Gastroesophageal sphincter (tissue), 3 donors: ENCODE measurements at regions not wholly inside any gene's neighbourhood (a gene's known extent, or its start where the extent isn't known, plus 50 kb on each side); places are given as distances from the start of the nearest gene placed in this dataset.

Experiments used
- POLR2A ChIP-seq, 2 donors: fragments of 450-650 bp; IDR thresholded peaks; one replicate each; pipeline ENCODE4 v1.6.1; 2017; ENCODE audit warnings: antibody characterized with exemption in 2 of 2, mild to moderate bottlenecking in 2 of 2, moderate library complexity in 1 of 2
- TF ChIP-seq, protein P1 (sequence below), 4 experiments: fragments of 200-600 bp in 2 of 4; fragments of 450-650 bp in 2 of 4; sonication (generic) in 1 of 4; IDR thresholded peaks; one replicate each; pipeline ENCODE4 v1.5.1; 2017 to 2019; ENCODE audit warnings: antibody characterized with exemption in 4 of 4, mild to moderate bottlenecking in 2 of 4, moderate library complexity in 2 of 4

DNA sequence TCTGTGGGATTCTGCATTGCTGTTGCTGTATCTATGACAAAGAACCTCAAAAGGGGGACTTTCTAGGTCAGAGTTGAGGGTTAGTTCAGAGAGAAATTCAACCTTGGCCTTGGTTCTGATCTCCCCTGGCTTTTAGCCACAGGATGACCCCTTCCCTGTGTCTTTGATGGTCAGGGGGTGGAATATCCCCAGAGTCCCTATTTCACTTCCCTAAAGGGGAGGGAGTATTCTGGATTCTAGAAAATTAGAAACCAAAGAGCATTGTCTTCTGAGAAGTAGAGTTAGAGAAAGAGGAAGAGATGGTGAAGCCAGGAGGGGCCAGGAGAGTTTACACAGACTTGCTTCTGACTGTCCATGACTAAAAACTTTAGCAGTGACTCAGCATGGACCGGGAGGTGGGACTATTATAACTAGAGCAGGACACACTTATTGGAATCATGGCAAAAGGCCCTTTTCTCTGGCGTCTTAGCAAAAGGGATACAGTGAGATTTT is 56.2 kb upstream of the LPAR1 start:
- TF ChIP-seq, protein P1, sequence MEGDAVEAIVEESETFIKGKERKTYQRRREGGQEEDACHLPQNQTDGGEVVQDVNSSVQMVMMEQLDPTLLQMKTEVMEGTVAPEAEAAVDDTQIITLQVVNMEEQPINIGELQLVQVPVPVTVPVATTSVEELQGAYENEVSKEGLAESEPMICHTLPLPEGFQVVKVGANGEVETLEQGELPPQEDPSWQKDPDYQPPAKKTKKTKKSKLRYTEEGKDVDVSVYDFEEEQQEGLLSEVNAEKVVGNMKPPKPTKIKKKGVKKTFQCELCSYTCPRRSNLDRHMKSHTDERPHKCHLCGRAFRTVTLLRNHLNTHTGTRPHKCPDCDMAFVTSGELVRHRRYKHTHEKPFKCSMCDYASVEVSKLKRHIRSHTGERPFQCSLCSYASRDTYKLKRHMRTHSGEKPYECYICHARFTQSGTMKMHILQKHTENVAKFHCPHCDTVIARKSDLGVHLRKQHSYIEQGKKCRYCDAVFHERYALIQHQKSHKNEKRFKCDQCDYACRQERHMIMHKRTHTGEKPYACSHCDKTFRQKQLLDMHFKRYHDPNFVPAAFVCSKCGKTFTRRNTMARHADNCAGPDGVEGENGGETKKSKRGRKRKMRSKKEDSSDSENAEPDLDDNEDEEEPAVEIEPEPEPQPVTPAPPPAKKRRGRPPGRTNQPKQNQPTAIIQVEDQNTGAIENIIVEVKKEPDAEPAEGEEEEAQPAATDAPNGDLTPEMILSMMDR (IDR thresholded peaks at IDR 0.05), result no peak
- TF ChIP-seq POLR2A (IDR thresholded peaks at IDR 0.05), result no peak
